LHCN-M2 (cell line): ENCODE measurements at regions not wholly inside any gene's neighbourhood (a gene's known extent, or its start where the extent isn't known, plus 50 kb on each side); places are given as distances from the start of the nearest gene placed in this dataset.

Source experiments
- DNase-seq: peaks from one replicate; pipeline ENCODE4 v3.0.0-alpha.2; 2012; ENCODE audit warnings: low read depth

DNA sequence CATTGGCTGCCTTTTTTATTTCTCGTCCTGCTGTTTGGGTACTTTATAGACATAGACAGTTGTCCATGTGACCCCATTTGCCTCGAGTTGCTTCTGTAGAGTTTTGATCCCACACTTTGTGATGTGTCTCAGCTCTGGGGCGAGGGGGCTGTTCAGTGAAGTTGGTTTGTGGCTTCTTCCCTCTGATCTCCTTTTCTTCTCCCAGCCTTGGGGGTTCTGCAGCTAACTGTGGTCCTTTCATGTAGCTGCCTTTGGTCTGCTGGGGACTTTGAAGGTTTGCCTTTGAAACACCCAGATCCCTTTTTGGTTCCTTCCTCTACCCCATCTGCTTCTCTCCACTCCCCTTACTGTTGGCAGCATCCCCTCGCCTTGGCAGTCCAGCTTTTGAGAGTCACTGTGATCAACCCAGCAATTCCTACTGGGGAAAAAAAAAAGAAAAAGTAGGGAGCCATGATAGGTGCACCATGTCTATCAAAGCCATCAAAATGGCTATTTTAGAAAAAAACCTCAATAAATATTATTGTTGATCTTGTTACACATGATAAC lies 728.8 kb upstream of the RBFOX1 start:
- DNase-seq, result no peak

DNA sequence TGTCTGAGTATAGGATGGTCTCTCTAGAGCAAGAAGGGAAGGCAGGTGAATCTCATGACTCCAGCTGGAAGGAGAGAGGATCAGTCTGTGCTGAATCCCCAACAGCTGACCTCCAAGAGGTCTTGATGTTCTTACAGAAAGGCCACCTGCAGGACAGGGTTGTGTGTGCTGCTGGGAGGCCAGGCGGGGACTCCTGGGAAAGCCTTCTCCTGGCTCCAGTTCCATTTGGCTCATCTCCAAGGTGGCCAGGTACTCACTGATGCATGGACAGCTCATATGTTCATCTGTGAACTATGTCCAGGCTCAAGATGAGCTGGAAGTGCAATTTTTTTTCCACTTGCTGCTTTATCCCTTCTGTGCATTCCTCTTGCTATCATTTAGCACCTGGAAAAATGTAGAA lies 730.2 kb upstream of the RBFOX1 start:
- DNase-seq, result no peak

DNA sequence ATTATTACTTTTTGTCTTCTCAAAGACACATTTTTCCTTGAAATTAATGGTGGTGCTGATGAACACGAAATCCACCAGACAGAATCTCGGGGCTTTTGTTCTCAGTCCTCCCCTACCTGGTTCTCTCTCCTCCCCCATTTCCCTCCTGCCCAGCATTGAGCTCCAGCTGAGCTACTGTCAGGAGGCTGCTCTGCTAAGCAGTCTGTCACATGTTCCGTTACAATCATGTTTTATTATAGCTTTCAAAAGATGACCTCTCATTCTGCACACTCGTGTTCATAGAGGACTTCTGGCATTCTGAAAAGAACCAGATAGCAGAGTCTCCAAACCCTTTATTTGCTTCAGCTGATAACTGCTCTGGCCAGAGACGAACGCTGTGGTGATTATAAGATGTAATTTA lies 732.5 kb upstream of the RBFOX1 start:
- no peak for DNase-seq

DNA sequence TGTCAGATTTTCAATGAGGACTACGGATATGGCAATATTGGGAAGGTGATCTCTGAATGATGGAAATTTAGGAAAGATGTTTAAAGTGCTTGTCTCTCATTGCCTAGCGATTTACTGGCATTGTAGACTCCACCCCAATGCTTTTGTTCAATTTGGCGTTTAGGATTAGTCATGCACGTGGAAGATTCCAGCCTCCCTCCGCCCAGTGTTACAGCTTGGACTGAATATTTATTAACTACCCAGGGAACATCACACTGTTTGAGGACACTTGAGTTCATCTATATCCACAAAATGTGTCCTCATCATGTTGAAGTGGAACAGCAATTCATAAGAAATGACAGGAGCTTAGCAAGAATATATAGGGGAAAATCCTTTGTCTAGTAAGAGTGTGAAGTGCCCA lies 738.8 kb upstream of the RBFOX1 start:
- no peak for DNase-seq

- no peak for DNase-seq
Measured at GRCh38 chr16:6576606-6577005, 756.0 kb upstream of the RBFOX1 start.

- DNase-seq, result no peak
Measured at GRCh38 chr16:6576113-6576512, 756.5 kb upstream of the RBFOX1 start.

GRCh38 chr16:6574146-6574545 lies 758.5 kb upstream of the RBFOX1 start:
- no peak for DNase-seq

GRCh38 chr16:6573577-6573976 lies 759.1 kb upstream of the RBFOX1 start:
- no peak for DNase-seq

- no peak for DNase-seq
Measured at GRCh38 chr16:6571044-6571443, 761.6 kb upstream of the RBFOX1 start.

DNA sequence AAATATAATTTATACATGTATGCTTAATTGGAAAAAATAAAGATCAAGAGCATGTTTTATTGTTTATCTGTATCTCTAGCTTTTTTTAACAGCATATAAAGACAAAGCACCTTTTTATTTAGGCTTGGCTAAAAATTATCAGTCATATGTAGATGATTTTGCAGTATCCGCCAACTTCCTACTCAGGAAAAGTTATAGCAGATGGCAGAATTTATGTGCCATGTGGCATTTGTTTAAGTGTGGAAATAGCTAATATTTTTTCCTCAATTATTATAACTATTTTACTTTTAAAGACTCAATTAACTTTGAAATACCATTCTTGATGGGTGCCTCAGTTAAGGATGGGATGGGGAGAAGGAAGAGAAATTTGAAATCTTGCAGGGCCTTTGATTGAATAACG lies 762.1 kb upstream of the RBFOX1 start:
- DNase-seq, result no peak

DNA sequence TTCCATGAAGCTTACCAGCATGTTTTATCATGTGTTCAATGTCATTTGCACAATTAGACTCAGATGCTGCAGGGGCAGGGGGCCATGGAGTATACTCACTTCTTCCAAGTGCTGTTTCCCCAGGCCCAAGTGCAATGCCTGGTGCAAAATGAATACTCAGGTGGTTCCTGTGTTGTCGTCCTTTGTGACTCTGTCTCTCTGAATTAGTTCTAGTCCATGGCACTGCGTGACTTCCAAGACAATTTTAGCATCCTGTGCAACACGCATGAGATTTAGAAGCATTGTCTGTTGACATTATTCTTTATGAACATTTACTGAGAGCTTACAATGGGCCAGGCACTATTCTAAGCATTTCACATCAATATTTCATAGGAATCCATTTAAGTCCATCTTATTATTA lies 769.7 kb upstream of the RBFOX1 start:
- DNase-seq, result no peak

- DNase-seq, result no peak
Measured at GRCh38 chr16:6560306-6561100, 772.1 kb upstream of the RBFOX1 start.

DNA sequence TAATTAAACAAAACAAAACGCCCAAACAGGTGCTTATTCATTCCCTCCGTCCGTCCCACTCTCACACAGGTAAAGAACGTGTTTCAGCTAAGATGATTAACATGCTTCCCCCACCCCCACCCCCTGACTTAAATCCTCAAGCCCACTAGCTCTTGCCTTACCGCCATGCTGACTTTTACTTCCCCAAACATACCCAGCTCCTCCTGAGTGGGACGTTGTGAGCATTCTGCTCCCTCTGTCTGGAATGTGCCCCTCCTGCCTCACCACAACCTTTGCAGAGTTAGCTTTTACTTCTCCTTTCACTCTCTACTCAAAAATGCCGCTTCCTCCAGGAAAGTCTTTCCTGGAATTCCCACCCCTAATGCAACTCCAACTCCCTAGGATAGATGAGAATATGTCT lies 774.0 kb upstream of the RBFOX1 start:
- DNase-seq, result no peak

DNA sequence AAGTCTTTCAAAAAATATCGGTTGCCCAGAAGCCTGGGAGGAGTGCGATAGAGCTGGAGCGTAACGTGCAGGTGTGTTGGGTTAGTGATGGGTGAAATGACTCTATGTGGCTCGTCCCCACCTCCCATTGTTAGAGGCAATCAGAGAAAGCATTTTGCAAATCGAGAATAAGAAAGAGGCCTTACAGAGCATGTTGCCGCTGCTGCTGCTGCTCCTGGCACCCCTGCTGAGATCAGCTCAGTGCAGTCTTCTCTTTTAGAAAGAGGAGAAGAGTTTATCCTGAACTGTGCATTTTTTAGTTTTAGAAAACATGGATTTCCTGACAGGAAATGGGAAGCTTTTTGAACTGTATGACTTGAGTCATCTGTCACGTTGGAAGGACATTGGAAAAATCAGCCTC lies 774.5 kb upstream of the RBFOX1 start:
- DNase-seq, result no peak

DNA sequence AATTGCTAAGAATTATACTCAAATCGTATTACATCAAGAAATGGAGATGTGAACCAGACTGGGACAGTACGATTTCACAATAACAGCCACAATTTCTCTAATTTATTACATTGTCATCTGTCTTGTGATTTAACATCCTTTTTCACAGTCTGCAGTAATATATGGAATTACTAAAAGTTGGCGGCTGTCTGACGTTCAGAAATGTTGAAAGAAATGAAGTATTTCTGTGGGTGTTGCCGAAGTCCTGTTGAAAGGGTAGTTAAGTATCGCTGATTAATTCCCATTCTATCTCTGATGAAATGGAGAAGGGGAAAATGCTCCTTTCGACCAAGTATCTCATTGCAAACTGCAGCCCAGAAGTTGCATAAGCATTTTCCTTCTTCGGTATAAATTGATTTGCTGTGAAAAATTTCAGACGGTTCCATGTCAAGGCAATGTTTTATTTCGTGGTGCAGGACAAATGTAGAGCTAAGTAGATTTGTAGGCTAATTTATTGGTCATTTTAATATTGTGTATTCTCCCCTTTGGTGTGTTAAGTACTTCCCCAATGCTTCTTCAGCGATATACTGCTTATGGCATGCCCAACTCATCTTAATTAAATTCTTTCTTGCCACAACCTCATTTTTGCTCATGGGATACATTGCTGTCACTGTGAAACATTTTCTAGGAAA lies 775.2 kb upstream of the RBFOX1 start:
- no peak for DNase-seq

DNA sequence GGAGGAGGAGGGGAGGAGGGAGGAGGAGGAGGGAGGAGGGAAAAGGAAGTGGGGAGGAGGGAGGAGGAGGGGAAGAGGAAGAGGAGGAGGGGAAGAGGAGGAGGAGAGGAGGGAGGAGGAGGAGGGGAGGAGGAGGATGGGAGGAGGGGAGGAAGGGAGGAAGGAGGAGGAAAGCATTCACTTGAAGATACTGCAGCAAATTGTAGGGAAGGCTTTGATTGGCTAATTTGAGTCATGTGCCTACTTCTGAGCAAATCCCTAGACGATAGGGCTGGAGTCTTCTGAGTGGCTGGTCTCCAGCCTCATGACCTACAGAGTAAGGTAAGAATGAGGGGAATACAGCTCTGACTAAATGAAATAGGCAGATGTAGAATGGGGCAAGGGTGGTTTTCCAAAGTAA lies 783.2 kb upstream of the RBFOX1 start:
- DNase-seq, result no peak

DNA sequence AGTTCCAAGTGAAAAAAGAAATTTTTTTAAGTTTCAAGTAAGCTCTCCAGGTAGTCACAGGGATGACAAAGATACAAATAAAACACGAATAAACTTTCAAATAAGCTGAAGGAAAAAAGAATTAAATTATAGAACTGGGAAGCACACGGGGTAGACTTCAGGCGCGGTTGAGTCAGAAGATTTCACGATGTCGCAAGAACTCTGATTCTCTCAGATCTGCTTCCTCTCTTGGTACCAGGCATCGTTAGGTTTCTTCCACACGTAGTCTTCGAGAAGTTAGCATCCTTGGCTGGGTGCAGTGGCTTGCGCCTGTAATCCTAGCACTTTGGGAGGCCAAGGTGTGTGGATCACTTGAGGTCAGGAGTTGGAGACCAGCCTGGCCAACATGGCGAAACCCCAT lies 784.1 kb upstream of the RBFOX1 start:
- DNase-seq, result no peak

- DNase-seq, result no peak
Measured at GRCh38 chr16:6547131-6547530, 785.5 kb upstream of the RBFOX1 start.

GRCh38 chr16:6545329-6545728 lies 787.3 kb upstream of the RBFOX1 start:
- DNase-seq, result no peak

- no peak for DNase-seq
Measured at GRCh38 chr16:6541267-6541666, 791.4 kb upstream of the RBFOX1 start.

DNA sequence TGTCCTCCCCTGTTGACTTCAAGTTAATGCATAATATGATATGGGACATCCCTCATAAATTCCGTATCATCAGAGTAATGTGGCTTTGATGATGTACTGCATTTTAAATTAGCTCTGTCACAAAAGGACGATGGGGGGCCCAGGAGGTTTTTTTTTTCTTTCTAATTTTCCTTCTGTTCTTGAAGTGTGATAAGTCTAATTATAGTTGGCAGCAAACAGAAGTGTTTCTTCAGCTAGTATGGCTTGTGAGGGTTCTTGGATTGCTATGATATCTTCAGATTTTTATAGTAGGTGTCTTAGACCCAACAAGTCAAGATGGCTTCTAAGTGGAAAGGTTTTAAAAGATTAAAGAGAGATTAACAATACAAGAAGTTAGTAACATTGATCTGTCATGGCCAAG lies 796.2 kb upstream of the RBFOX1 start:
- DNase-seq, result no peak

DNA sequence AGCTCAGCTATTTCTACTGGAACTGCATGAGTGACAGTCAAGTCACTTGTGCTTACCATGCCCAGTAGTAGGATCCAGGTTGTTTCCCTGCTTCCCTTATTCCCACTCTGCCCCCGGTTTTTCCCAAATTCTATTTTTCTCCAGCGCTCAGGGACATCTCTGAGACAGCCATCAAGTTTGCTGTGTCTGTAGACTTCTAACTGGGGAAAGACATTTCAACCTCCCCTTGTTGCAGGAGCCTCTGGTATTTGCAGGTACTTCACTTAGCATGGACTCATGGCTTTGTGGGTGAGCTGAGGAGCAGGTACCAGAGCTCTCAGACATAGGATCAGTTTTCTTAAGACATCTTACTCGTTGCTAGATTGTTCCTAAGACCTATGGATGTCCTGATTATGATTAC lies 801.6 kb upstream of the RBFOX1 start:
- no peak for DNase-seq

GRCh38 chr16:6528217-6528616 lies 804.4 kb upstream of the RBFOX1 start:
- no peak for DNase-seq
